Right cardiac atrium (tissue), 5 donors: ENCODE measurements at regions not wholly inside any gene's neighbourhood (a gene's known extent, or its start where the extent isn't known, plus 50 kb on each side); places are given as distances from the start of the nearest gene placed in this dataset.

ENCODE experiments used
- ATAC-seq, 2 donors: fragments of 200-7000 bp; cut with Tn5 transposase; one replicate each; pipeline versions ENCODE4 v1.8.0 to v1.9.1; 2020; ENCODE audit warnings: moderate library complexity in 2 of 2, mild to moderate bottlenecking in 1 of 2
- DNase-seq, 3 donors: peaks; one replicate each; pipeline ENCODE4 v3.0.0-alpha.2; 2020
- H3K27ac ChIP-seq: one replicate; pipeline ENCODE4 v1.5.1; 2013; ENCODE audit warnings: mild to moderate bottlenecking, low read length, control low read depth, moderate library complexity
- H3K27me3 ChIP-seq: one replicate; pipeline ENCODE4 v1.6.1; 2013; ENCODE audit not compliant: control insufficient read depth, insufficient read depth
- H3K4me1 ChIP-seq: one replicate; pipeline ENCODE4 v1.6.1; 2013; ENCODE audit warnings: low read length; ENCODE audit not compliant: control insufficient read depth, insufficient read depth
- H3K4me3 ChIP-seq: one replicate; pipeline ENCODE4 v1.5.1; 2013; ENCODE audit warnings: low read length, control low read depth
- H3K9me3 ChIP-seq: one replicate; pipeline ENCODE4 v1.6.1; 2013; ENCODE audit warnings: low read length; ENCODE audit not compliant: control insufficient read depth
- WGBS: extraction: QIAGEN DNeasy Blood & Tissue Kit; methylation state at CpG from one replicate; pipeline ENCODE4 v1.1.7; 2013; 5-methylcytosine and 5-hydroxymethylcytosine counted together
- intact Hi-C, 4 donors: fragments of 100-400 bp; cut with DNase I; formaldehyde crosslinking; loops; one replicate each; pipeline versions ENCODE4 v1.11.0 to v1.14.0; 2022 to 2023
- donor health status: healthy with polysubstance abuse.
- donor health status: DM: no; HTN: yes; CAD: no.
- donor health status: DM: no; HTN: no; CAD: no.
- donor health status: DM: no; HTN: yes; CAD: no; lungs with severe emphysema.
- donor health status: DM: yes; HTN: yes; CAD: no.

DNA sequence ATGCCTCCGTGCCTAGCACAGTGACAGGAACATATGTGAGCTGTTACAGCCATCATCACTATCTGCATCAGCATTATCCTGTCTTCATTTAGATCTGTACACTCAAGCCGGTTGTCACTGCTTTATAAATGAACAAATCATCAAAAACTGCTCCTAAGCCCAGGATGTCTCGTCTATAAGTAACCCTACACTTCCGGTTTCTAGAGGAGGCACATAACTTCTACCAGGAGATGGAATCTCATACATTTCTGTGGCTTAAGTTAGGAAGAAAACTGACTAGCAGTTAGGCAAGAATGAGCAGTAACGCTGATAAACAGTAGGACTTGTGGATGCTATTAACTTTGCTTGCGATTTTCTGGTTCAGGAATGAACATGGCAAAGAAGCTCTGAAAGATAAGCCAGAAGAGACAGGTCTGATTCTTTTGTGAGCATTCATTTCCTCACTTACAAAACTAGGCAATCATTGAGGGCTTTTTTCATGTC, 1199.2 kb downstream of the SORCS3 start:
- intact Hi-C loops, result no loop called here
- Histone ChIP-seq H3K9me3 (no peaks in the 10 kb centered on the region), H3K27me3 (no peaks in the 10 kb centered on the region), H3K27ac (no peak overlapping the region), H3K4me3 (no peak overlapping the region), H3K4me1 (no peaks in the 10 kb centered on the region)
- DNase-seq, result no peak
- no peak for ATAC-seq
- WGBS, result 51% methylated on average over 6 of the region's 6 CpGs

DNA sequence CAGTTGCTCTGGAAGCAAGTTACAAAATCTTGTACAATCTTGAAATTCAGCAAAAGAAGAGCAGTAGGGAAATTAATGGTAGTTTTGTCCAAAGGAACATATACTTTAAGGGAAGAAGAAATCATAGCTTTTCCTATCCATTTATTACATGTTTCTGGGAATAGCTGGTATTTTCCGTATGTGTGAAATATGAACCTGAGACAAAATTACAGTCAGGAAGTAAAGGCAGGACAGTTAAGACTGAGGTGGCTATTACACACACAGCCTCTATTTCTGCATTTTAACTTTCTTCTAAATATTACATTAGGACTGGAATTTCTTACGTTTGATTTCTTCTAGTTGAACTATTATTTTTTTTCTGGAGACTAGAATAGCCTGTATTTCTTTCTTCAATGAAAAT, 1197.3 kb downstream of the SORCS3 start:
- 33% methylated on average over 2 of the region's 2 CpGs for WGBS
- Histone ChIP-seq H3K4me1 (no peaks in the 10 kb centered on the region), H3K9me3 (no peaks in the 10 kb centered on the region), H3K4me3 (peak overlapping the region; percentile 50), H3K27me3 (no peaks in the 10 kb centered on the region), H3K27ac (no peak overlapping the region)
- intact Hi-C loops, result no loop called here
- no peak for DNase-seq
- ATAC-seq, result no peak

DNA sequence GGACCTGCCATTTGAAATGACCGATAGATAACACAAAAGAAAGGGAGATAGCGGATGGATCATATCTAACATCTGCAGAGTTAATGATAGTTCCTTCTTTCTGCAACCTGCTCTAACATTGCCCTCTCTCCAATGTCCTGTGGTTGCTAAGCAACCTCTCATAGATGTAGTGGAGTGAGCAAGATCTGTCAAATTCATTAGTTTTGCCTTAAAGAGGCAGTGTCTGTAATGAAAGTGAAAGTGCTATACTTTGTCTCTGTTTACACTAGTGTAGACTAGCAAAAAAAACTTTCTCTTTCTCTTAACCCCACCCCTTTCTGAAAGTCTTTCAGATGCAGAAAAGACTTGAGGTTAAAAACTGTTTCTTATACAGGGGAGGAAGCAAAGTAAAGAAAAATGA, 1196.9 kb downstream of the SORCS3 start:
- Histone ChIP-seq H3K9me3 (no peaks in the 10 kb centered on the region), H3K27ac (no peak overlapping the region), H3K4me1 (no peaks in the 10 kb centered on the region), H3K27me3 (no peaks in the 10 kb centered on the region), H3K4me3 (peak overlapping the region; percentile 50)
- 39% methylated on average over 2 of the region's 2 CpGs for WGBS
- peak; percentile 65 to 87 for ATAC-seq
- intact Hi-C loops, result no loop called here
- DNase-seq, result no peak

DNA sequence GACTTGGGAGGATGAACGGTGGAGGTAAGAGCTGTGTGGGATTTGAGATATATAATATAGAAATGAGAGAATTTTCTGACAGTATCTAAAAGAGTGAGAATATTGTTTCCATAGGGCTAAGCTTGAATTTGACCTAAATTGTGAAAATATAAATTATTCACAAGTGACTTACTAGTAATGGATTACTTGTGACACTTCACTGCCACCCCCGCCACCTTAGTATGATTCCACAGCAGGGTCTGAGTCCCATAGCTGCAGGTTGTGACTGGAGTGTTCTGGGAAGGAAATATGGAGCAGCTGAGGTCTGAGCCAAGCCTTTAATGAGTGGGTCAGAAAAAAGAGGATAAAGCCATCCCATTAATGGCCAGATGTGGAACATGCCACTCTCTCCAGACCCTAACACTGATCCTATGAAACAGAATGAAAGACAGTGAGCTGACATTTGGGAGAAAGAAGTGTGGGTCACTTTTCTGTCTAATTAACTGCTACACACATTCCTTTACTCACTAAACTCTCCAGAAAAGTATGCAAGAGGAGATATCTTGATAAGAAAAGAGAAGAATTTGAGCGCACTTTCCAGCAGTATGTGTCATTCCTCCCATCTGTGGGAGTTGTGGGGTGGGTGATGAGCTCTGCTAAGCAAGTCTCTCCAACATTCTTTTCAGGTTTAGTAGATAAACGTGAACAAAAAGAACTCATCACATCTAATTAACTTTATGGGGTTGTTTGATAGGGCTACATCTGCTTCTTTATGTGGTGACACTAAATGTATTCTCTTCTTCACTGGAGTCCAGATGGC, 1193.4 kb downstream of the SORCS3 start:
- WGBS, result 60% methylated on average over 4 of the region's 4 CpGs
- intact Hi-C loops, result no loop called here
- Histone ChIP-seq H3K4me1 (no peaks in the 10 kb centered on the region), H3K27me3 (no peaks in the 10 kb centered on the region), H3K27ac (no peak overlapping the region), H3K9me3 (no peaks in the 10 kb centered on the region), H3K4me3 (no peak overlapping the region)
- no peak for DNase-seq
- no peak for ATAC-seq

DNA sequence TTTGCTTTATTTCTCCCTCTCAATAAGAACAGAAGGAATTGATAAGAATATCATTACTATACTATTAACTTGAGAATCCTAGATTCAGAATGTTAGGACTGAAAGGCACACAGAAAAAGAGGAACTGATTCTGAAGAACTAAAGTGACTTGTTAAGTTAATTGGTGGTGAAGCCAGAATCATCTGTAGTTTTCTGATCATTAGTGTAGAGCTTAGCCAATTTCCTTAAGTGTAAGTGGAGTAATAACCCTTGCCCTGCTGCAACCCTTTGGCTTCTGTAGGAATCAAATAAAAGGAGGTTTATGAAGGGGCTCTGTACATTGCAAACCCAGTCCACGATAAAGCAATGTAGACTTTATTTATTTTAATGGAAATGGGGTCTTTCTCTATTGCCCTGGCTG, 1186.0 kb downstream of the SORCS3 start:
- intact Hi-C loops, result no loop called here
- Histone ChIP-seq H3K4me3 (no peak overlapping the region), H3K4me1 (no peaks in the 10 kb centered on the region), H3K27me3 (no peaks in the 10 kb centered on the region), H3K27ac (no peak overlapping the region), H3K9me3 (no peaks in the 10 kb centered on the region)
- no peak for DNase-seq
- 76% methylated on average over 1 of the region's 1 CpG for WGBS
- no peak for ATAC-seq

DNA sequence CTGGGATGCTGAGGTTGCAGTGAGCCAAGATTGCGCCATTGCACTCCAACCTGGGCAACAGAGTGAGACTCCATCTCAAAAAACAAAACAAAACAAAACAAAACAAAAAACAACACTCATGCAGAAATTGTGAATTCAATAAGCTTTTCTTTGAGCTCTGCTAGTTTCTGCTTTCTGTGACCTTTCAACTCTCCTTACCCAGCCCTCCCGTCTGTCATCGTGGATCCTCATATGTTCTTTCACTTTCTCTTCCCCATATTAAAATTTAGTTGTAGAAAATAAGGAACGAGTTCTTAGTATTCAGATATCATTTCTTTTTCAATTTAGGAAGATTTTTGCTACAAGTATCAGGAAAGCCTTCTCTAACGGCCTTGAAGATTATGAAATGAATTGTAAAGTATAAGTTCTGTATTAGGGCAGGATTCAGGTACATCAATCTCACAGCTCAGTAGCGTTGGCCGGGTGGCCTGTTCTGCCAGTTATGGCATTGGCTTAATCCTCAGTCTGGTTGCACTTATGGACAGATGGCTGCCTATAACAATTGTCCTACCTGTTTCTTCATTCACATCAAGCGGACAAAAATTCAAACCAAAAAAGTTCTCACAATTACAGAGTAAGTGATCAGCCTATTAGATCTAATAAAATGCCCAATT, 1167.0 kb downstream of the SORCS3 start:
- intact Hi-C loops, result no loop called here
- ATAC-seq, result no peak
- no peak overlapping the region for H3K4me3 ChIP-seq
- WGBS, result 75% methylated on average over 8 of the region's 8 CpGs
- H3K9me3 ChIP-seq, result no peaks in the 10 kb centered on the region
- no peaks in the 10 kb centered on the region for H3K4me1 ChIP-seq
- DNase-seq, result no peak
- no peak overlapping the region for H3K27ac ChIP-seq
- H3K27me3 ChIP-seq, result no peaks in the 10 kb centered on the region

DNA sequence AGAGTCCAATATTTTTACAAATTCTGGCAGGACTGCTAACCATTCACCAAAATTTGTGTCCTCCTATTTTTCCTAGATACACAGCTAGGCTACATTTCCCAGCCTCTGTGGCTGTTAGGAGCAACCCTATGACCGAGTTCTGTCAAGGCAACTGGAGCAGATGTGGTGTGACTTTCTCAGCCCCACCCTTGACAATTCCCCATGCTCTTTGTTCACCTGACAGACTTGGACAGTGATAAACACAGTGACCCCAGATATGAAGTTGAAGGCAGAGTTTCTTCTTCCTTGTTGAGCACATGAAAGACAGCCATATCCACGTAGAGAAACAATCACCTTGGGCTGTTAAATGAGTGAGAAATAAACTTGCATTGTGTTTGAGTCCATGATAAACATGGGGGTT, 1162.1 kb downstream of the SORCS3 start:
- Histone ChIP-seq H3K4me1 (no peaks in the 10 kb centered on the region), H3K9me3 (no peaks in the 10 kb centered on the region), H3K27me3 (no peaks in the 10 kb centered on the region), H3K4me3 (no peak overlapping the region), H3K27ac (no peak overlapping the region)
- ATAC-seq, result no peak
- 36% methylated on average over 2 of the region's 2 CpGs for WGBS
- no peak for DNase-seq
- intact Hi-C loops, result no loop called here

DNA sequence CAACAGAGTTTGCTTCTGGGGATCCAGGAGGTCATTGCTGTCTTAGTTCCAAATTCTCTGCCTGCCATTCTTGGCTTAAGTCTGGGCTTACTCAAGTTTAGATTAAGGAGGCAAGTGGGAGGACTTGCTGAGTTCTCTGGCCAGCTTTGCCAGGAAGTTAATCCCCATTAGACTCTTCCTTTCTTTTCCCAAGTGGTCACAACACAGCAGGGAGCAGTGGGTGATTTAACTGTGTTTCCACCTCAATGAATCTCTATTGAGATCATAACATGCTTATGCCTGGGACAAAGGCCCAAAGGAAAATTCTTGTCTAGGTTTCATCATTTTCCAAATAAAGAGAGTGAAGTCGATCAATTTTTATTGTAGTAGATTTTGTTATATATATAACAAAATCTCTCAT, 1159.6 kb downstream of the SORCS3 start:
- Histone ChIP-seq H3K4me1 (no peaks in the 10 kb centered on the region), H3K27ac (no peak overlapping the region), H3K27me3 (no peaks in the 10 kb centered on the region), H3K9me3 (no peaks in the 10 kb centered on the region), H3K4me3 (no peak overlapping the region)
- DNase-seq, result no peak
- no peak for ATAC-seq
- 87% methylated on average over 1 of the region's 1 CpG for WGBS
- intact Hi-C loops, result no loop called here

DNA sequence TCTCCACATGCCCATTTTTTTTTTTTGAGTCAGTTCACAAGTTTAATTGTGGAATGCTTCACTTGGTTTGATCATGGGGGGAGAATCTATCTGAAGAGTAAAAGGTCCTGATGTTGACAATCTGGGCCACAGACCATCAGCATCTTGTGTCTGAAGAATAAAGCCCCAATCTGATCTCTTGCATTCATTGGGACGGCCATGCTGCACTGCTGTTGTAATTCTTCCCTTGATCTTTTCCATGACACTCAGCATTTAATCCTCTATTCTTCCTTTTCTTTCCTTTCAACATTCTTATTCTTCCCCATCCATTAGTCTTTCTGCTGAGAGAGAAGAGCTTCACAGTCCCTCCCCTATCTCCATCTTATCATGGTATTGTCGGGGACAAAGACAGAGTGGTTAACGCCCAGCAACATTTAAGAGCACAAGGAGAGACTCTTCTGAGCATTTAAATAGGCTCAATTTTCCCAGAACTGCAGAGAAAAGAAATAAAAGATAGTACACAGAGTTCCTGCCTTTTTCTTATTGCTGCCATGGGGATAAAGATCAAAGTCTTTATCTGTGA, 1157.3 kb downstream of the SORCS3 start:
- WGBS, result 59% methylated on average over 3 of the region's 3 CpGs
- no peak for DNase-seq
- ATAC-seq, result no peak
- Histone ChIP-seq H3K27ac (no peak overlapping the region), H3K4me3 (no peak overlapping the region), H3K27me3 (no peaks in the 10 kb centered on the region), H3K9me3 (no peaks in the 10 kb centered on the region), H3K4me1 (no peaks in the 10 kb centered on the region)
- intact Hi-C loops, result no loop called here

DNA sequence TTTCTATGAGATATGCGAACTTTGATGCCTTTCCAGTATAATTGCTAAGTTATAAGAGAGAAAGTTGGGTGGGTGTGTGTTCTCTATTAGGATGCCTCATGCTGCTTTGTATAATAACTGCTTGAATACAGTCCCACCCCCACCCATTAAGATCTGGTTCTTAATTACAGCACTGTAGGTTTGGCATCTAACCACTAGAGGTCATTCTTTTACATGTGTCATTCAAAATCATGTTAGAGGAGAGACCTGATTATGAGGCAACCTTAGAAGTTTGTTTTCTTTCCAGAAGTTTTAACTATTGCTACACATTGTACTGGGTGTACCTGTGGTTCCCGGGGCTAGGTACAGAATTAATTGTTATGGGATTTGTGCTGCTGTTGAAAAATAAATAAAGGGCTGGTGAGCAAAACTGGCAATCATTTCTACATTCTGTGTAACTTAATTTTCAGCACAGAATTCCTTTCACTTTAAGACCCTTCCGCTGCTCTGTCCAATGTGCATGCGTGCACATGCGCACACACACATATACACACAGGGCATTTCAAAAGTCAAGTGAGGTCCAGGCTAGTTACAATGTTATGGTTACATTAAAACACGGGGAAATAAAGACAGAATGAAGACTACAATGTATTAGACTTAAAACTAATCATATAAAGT, 1156.3 kb downstream of the SORCS3 start:
- H3K9me3 ChIP-seq, result no peaks in the 10 kb centered on the region
- intact Hi-C loops, result no loop called here
- DNase-seq (no peak), ATAC-seq (peak; percentile 43 to 48)
- WGBS, result 56% methylated on average over 6 of the region's 6 CpGs
- H3K27ac ChIP-seq, result no peak overlapping the region
- H3K4me3 ChIP-seq, result no peak overlapping the region
- no peaks in the 10 kb centered on the region for H3K4me1 ChIP-seq
- H3K27me3 ChIP-seq, result no peaks in the 10 kb centered on the region

DNA sequence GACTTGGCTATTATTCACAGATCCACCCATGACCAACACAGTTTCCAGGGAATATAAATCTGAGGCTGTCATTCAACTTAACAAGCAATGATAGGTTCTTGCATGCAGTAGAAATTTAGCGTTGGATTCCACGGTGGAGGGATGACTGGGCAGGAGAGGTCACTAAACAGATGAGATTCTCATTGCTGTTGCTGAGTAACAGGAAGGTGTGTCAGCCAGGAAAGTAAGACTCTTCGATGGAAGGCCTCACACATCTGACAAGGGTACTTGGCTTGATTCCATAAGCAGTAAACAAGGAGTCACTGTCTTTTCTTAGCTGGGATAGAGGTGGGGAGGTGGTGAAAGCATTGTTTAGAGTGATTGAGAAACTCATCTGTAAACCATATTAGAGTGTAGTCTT, 1152.0 kb downstream of the SORCS3 start:
- ATAC-seq (no peak), DNase-seq (no peak)
- WGBS, result 45% methylated on average over 3 of the region's 3 CpGs
- Histone ChIP-seq H3K9me3 (no peaks in the 10 kb centered on the region), H3K27me3 (no peaks in the 10 kb centered on the region), H3K27ac (no peak overlapping the region), H3K4me3 (no peak overlapping the region), H3K4me1 (no peaks in the 10 kb centered on the region)
- intact Hi-C loops, result no loop called here
